GM19023 (cell line): ENCODE measurements at regions not wholly inside any gene's neighbourhood (a gene's known extent, or its start where the extent isn't known, plus 50 kb on each side); places are given as distances from the start of the nearest gene placed in this dataset.
A peak's percentile ranks its signal among the peaks of the same experiment; 100 is the strongest.

Source experiments
- ATAC-seq: cut with Tn5 transposase; IDR thresholded peaks from one replicate; pipeline ENCODE4 v1.9.1; 2021; ENCODE audit warnings: mild to moderate bottlenecking, moderate library complexity; ENCODE audit not compliant: unreplicated experiment

DNA sequence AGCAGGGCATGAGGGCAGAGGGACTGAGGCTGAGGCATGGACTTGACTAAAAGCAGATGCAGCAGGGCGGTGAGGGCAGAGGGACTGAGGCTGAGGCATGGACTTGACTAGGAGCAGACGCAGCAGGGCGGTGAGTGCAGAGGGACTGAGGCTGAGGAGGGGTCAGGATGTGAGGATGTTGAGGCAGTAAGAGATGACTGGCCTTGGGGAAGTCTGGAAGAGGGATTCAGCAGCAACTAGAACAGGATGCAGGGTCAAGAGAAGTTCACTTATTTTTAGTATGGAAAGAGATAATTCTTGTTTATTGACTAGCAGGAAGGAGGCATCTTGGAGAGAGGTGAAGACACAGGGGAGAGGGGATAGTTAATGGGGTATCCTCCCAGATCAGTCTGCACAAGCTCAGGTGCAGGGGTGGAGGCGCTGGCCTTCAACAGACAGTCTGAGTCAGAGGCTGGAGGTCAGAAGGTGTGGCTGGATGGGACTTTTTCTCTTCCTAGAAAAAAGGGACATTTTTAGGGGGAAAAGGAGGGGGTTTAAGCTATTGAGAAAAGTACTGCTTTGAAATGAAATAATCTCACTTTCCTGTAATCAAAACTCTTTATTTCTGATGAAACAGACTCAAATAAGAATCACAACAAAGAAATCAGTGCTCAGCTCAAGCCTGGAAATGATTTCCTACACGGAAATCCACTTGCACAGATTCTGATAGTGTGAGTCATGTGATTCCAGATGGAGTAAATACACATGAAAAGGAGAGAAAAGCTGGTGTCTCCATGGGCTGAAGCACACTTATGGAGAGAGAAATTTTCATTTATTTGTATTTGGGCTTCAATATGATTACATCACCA is 130.9 kb downstream of the PALM2AKAP2 start:
- ATAC-seq: no peak

DNA sequence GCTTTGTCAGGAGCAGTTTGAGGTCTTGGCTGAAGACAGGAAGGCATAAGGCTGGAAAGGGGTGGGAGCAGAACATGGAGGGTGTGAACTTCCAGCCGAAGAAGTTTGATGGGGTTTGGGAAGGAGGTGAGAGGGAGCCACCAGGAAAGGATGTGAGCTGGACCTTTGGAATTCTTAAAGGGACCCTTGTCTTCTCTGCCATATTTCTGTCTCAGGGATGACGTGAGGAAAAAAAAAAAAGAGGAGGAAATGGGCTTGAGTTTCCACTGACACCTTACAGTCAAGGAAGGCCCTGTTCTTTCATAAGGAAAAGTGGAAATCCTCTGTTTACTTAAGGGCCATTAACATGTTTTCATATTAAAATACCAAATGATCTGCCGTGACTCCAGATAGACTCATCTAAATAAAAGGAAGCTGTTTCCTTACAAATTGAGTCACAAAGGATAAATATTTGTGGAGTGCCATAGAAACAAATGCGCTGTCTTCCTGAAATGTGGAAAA is 132.1 kb downstream of the PALM2AKAP2 start:
- no peak for ATAC-seq

DNA sequence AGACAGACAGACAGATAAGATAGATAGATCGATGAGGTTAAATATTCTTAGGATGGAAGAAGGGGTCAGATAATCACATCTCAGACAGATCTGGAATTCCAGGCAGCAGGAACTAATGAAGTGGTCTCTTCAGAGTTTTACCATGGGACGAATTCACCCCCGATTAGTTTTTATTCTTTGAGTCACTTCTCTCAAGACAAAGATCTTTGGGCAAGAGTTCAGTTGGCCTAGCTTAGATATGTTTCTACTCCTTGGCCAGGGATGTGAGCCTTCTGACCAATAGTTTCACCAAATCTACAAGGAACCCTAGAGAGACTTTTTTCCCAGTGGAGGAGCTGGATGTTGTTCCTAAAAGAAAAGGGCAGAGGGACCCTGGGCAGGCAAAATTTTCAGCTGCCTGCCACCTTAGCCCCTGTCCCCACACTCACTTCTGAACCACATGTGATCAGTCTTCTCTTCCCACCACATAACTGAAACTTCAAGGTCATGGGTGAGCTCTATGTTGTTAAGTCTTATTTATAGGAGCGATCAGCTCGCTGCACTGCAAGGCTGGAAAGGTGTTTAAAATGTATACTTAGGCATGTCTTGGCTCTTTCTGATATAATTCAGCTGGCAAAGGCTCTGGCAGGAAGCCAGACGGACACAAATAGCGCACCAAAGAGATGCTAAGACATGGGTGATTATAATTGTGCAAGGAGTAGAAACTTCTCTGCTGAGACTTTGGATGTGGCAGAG is 132.9 kb downstream of the PALM2AKAP2 start:
- ATAC-seq: no peak

DNA sequence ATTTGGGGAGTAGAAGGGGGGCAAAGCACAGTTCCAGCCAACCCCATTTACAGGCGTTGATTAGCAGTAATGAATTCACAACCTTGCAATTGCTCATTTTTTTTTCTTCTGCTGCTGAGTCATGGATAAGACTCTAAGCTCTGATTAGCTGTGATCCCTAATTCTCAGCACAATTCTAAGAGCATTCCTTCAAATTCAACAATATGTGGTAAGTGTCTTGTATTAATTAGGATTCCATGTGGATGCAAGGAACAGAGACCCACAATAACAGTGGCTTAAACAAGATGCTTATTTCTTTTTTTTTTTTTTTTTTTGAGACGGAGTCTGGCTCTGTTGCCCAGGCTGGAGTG is 133.4 kb downstream of the PALM2AKAP2 start:
- ATAC-seq: no peak

DNA sequence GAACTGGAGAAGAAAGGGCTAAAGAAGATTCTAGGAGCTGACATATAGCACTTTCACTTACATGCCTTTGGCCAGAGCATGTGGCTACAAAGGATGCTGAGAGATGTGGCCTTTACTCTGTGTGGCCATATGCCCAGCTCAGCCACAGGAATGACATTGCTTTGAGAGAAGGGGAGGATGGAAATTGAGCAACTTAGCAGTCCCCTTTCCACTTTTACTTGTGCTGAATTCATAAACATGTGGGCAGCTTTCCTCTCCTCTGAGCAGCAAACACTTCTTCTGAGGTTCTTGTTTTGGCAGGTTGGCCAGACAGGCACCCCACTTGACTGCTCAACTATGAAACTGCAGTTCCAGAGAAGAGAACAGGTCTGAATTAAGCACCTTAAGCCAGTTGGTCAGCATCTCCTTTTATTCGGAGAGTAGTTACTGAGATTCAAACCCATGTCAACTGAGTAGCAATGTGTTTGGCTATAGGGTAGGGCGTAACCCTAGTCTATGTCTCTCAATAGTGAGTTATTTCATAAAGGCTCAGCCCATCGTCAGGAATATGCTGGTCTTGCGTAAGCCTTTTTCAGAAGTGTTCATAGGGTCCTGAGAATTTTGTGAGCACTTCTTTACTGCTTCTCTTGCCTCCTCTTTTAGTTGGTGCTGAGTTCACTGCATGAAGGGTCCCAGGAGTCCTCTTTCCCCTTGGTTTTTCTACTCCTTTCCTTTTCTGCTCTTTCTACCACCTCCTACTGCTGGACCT is 134.5 kb downstream of the PALM2AKAP2 start:
- no peak for ATAC-seq

DNA sequence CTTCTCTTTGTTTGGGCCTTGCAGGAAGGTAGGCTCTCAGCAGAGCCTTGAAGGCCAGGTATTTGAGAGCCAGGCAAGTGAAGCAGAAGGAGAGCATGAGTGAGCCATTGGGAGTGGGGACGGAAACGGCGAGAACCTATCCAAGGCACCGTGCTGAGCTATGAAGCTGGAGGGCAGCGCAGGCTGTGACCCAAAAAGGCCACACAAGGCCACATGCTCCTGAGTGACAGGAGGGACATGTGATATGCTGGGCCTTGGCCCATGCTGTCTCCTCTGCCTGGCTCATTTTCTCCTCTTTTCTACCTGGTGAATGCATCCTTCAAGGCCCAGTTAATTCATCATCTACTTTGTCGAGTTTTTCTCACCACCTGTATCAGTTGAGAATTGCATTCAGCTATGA is 136.3 kb downstream of the PALM2AKAP2 start:
- no peak for ATAC-seq

DNA sequence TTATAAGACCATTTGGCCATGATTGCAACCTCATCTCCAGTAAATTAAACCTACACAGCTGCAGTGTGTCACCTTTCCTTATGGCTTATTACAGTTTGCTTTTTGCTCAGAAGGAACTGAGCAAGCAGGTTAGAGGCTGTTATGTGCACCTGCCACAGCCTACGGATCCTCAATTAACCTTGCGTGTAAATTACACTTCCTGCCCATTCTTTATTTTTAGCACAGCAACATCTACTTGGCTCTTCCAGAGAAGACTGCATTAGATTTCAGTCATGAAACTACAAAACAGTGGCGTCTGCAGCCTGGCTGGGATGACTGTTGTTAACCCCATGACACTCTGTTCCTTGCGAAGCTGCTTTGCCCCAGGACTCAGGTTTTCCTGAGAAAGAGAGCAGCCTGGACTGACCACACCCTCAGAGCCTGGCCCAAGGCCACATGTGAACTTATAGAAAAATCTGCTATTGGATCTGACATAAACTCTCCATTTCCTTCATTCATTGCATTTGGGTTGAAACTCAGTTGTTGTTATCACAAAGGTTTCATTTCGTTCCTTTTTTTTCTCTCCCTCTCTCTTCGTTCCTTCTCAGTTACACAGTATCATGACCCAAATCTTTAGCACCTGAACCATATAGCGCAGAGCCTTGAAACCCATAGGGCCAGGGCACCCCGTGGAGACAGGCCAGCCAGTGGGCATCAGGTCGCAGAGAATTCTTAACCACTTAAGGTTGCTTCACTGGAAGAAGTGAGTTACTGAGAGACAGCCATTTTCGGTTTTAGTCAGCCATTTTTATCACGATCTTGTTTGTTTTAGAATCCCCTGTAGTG is 138.6 kb downstream of the PALM2AKAP2 start:
- ATAC-seq: peak; percentile 60

DNA sequence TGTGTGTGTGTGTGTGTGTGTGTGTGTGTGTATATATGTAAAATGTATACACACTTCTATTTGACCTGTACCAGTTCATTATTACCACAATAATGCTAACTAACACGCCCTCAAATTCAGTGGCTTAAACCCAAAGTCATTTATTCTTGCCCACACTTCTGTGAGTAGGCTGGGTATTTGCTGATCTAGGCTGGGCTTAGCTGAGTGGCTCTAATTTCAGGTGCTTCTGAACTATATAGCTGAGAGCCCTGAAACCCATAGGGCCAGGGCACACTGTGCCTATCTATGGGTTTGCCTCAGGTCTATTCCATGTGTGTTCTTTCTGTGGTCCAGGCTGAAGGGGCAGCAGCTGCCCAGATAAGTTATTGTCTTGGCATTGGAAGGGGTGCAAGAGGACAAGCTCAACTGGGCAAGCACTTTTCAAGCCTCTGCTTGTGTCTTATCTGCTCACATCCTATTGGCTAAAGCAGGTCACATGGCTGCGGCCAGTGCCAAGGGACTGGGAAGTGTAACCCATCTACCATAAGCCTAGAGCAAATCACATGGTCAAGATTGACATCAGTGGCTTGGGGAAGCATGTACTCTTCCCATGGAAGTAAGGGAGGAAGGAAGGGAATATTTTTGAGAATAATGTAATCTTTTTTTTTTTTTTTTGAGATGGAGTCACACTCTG is 139.9 kb downstream of the PALM2AKAP2 start:
- ATAC-seq: no peak

DNA sequence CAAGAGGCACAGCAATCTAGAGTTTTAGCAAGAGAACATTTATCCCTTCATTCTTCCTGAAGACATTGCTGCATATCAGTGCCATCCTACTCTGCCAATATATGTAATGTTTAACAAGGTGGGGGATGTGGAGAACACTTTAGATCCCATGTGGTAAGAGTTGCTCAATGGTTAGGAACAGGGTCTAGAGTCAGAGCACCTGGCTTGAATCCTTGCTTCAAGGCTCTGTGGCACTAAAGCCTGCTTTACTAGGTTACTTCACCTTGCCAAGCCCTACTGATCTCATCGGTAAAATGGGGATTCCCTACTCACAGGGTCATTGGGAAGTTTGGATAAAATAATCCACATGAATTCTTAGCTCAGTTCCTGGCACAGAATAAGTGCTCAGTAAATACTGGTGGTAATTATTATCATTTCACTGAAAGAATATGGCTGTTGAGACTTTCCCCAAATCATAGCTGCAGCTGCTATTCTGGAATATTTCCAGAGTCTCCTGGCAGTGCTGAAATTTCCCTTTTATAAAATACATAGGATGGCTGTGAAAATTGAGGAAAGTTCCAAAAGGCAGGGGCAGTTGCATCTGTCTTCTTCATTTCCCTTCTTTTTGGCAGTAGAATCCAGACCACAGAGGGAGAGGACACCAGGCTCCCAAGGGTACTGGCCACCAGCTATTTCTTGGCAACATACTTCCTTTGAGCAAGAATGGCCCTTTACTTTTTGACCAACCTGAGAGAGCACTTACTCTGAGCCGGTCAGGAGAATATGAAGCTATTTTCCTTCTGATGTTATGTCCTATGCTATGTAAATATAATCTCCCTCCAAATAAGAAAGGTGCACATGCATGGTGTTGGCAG is 142.8 kb downstream of the PALM2AKAP2 start:
- ATAC-seq: no peak

DNA sequence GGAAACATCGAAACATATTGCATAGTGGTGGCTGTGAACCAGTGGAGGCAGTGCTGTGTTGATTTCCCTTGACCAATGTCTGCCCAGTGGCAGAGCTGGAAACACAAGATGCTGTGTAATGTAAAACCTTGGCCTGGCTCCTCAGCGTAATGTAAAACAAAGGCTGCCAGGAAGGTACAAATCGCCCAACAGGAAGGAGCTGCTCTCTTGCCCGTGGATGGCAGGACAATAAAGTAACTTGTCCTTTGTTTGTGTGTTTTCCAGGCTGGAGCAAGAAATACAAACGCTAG is 143.4 kb downstream of the PALM2AKAP2 start:
- ATAC-seq: no peak

DNA sequence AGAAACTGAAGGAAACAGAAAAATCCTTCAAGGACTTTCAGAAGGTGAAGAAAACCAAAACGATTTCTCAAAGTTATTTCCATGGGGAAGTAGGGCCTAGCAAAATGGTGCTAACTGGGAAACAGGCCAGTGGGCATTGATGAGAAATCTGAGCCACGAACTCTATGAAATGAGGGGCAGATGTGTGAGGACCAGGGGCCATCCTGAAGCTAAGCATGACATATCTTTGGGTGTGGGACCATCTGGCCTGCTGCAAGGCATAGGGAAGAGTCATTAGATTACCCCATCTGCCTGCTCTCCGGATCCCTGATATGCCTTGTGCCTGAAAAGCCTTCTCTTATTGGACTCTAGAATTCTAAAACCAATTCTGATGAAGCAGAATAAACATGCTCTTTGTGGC is 143.8 kb downstream of the PALM2AKAP2 start:
- ATAC-seq: no peak

DNA sequence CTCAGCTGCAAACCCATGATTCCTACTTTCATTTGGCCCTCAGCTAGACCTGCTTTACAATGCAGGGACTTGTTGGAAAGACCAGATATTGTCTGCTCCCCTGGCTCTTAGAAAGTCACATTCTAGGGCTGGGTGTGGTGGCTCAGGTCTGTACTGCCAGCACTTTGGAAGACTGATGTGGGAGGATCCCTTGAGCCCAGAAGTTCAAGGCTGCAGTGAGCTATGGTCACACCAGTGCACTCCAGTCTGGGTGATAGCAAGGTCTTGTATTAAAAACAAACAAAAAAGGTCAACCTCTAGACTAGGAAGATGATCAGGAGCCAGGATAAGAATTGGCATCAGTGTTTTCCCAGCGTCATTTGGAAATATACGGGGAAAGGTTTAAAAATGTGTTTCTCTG is 145.8 kb downstream of the PALM2AKAP2 start:
- no peak for ATAC-seq

DNA sequence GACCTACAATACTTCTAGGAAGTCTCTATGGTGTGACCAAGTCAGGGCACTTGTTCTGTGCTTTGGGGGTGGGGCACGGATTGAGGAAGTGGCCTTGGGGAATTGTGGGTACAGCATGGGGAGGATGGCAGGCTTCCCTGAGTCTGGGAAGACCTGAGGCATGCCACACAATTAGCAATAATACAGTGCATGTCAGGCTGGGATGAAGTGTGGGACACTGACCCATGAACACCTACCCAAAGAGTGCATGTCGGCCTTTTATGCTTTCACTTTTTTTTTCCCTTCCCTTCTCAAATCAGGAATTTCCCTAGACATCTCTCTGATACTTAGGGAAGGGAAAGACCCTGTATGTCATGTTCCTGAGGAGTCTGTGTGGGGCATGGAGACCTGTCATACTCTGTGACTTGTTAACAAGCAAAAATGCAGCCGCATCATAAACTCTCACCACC is 146.4 kb downstream of the PALM2AKAP2 start:
- no peak for ATAC-seq

DNA sequence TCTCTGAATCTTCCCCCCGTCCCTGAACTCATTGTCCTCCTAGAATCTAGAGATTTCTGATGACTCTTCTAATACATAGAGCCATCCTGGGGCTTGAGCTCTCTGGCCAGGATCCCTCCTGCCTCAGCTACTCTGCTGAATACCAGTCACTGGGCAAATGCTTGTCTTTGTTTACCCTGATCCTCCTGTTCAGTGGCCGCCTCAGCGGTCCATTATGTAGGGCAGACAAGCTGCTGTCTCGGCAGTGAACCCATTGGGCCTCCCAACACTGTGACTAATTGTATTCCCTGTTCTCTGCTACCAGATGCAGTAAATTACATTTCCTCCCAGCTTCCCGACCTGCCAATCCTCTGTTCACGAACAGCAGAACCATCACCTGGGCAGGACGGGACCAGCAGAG is 151.6 kb downstream of the PALM2AKAP2 start:
- ATAC-seq: no peak

DNA sequence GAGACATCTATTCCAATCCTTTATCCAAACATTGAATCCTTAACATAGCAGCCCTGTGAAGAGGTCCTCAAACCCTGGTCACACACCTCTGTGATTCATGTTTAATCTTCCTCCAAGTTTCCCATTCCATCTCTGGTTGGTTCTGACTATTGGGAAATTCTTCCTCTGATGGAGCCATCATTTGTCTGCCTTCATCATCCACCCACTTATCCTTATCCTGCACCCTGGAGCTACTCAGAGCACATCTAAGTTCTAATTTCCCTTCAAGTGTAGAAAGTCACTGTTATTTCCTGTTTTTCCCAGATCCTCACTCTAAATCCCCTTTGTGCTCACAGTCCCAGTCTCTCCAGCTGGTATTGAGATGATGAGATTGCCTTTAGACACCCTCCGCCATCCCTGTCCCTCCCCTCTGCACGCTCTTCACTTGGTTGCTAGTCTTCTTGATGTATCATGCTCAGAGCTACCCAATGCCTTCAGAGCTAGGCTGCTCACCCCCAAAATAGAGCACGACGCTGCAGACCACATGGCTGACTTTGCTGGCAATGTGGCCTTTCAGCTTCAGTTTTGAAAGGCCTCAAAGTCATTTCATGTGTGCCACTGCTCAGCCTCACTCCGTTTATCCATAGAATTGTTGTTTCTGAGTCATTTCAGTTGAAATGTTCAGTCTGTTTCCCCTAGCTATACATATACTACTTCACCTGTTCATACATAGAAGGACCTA is 154.3 kb downstream of the PALM2AKAP2 start:
- ATAC-seq: no peak

DNA sequence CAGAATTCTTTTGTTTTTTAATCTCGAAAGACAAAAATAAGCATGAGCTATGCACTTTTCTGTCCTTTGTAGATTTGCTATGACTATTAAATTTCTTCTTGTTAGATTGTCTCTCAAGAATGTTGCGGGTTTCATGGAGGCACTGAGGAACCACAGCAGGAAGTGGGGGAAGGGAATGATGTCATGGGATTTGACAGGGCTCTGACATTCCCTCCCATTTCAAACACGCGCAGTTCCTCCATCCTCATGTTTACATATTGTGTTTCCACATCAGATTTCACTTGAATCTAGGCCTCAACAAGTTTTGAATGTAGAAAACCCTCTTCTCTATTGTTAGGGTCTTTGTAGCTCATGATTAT is 154.8 kb downstream of the PALM2AKAP2 start:
- ATAC-seq: no peak

DNA sequence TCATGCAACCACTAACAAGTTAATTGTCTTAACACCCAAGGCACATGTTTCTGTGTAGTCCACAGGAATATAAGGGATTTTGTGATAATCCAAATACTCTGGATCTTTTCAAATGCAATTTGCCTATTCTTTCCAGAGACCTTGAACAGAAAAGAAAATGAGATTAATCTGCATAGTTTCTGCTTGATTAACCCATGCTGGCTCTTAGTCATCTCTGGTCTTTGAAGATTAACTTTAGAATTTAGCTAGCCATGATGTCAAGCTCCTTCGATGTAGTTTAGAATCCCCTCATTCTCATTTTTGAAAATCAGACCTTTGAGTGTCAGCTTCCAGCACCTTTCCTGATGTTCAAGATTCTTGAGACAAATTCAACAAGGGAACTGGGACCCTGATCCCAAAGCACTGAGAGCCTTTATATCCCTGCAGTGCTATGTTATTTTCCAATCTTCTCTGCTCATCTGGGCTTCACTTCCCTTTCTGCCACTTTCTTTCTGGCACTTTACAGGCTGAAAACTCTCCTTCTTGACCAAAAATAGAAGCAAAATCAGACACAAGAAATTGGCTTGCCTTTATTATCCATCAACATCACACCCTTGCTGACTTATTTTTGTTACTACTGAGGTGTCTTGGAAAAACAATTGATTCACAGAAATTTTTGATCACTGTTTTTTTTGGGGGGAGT is 155.5 kb downstream of the PALM2AKAP2 start:
- ATAC-seq: no peak

DNA sequence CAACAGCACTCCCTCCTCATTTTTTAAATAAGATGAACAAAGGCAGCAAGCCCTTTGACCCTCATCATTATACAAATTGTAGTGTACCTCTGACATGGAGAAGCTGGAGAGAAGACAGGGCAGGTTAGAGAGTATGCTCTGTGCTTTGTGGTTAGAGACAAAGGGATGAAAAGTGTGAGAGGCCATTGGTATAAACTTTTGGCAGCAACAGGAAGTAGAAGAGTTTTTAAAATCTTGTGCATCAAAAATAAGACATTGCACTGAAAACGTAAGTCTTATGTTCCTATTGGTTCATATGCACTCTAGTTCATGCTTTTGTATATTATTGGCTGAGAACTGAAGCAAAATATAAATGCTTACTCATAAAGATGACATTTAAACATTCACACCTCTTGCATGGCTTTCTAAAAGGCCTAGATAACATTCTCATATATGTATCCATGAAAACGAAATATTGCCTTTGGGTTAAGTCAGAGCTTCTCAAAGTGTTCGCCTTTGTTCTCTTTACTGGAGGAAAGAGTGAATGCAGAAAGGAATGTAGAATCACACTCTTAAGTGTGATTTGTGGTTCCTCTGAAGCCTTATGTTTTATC is 158.0 kb downstream of the PALM2AKAP2 start:
- no peak for ATAC-seq
